ENCODE measurements at regions not wholly inside any gene's neighbourhood (a gene's known extent, or its start where the extent isn't known, plus 50 kb on each side); places are given as distances from the start of the nearest gene placed in this dataset.

- 83 to 90% methylated on average over 8 of the region's 8 CpGs for WGBS, 2 donors
- Histone ChIP-seq H3K4me3 (no peak overlapping the region), H3K27ac (no peak overlapping the region), H3K9me3 (no peaks in the 10 kb centered on the region), H3K36me3 (no peaks in the 10 kb centered on the region), H3K4me1 (no peaks in the 10 kb centered on the region), H3K27me3 (no peaks in the 10 kb centered on the region)
- TF ChIP-seq CTCF (IDR thresholded peaks at IDR 0.05) (no peak), EP300 (IDR thresholded peaks at IDR 0.05) (no peak), POLR2A (IDR thresholded peaks at IDR 0.05) (no peak)
- DNase-seq (ENCODE audit: low spot score in 2 of 2): no peak
These were observed 406.8 kb downstream of the TCERG1L start for GRCh38 chr10:130904676-130905075.

DNA sequence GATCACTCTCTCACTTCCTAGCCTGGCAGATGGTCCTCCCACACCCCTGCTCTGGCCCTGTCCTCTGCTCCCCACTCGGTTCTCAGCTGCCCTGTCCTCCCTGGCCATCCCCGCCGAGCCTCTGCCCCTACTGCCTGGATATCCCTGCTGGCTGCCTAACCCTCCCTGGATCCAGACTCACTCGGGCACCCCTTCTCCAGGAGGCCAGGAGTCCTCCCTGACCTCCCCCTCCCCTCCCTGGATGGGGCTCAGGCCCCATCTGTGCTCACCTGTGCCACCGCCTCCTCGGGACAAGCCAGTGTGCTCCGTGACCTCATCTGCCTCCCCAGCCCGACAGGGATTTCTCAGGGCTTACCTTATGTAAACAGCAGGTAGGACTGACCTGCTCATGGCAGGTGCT, 406.1 kb downstream of the TCERG1L start:
- WGBS, 2 donors: 86 to 88% methylated on average over 8 of the region's 8 CpGs
- Histone ChIP-seq H3K27me3 (no peaks in the 10 kb centered on the region), H3K27ac (no peak overlapping the region), H3K4me1 (no peaks in the 10 kb centered on the region), H3K4me3 (no peak overlapping the region), H3K36me3 (no peaks in the 10 kb centered on the region), H3K9me3 (no peaks in the 10 kb centered on the region)
- no peak for DNase-seq (ENCODE audit: low spot score in 2 of 2)
- TF ChIP-seq CTCF (IDR thresholded peaks at IDR 0.05): no peak
- TF ChIP-seq EP300 (IDR thresholded peaks at IDR 0.05): no peak
- TF ChIP-seq POLR2A (IDR thresholded peaks at IDR 0.05): no peak

DNA sequence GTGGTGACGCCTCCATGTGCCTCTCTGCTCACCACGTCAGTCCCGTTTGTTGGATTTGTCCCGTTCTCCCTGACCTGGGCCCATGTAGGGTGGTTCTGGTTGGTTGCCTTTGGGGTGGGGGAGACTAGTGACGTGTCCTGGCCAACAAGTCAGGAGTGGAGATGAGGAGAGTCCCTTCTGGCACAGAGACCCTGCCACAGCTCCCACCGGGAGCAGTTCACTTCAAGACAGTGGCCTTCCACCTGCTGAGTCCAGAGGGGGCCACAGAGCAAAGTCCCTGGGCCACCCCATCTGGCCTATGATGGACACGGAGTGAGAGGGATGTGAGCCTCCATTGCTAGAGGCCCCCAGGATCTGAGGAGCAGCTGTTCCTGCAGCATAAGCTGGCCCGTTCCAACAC, 405.6 kb downstream of the TCERG1L start:
- no peaks in the 10 kb centered on the region for H3K4me1 ChIP-seq
- TF ChIP-seq EP300 (IDR thresholded peaks at IDR 0.05) (no peak), CTCF (IDR thresholded peaks at IDR 0.05) (no peak), POLR2A (IDR thresholded peaks at IDR 0.05) (no peak)
- H3K9me3 ChIP-seq: peaks cover 0 to under 1% (median 0%) of the 10 kb centered on the region in 4 donors
- no peak overlapping the region for H3K27ac ChIP-seq
- WGBS, 2 donors: 71 to 74% methylated on average over 7 to 8 of the region's 8 CpGs
- DNase-seq (ENCODE audit: low spot score in 2 of 2): no peak
- H3K4me3 ChIP-seq: no peak overlapping the region
- H3K27me3 ChIP-seq: no peaks in the 10 kb centered on the region
- H3K36me3 ChIP-seq: no peaks in the 10 kb centered on the region

- 78 to 86% methylated on average over 2 of the region's 2 CpGs for WGBS, 2 donors
- DNase-seq (ENCODE audit: low spot score in 2 of 2): no peak
- Histone ChIP-seq H3K9me3 (peaks cover 0 to 13% (median 0%) of the 10 kb centered on the region in 4 donors), H3K27ac (no peak overlapping the region), H3K4me1 (no peaks in the 10 kb centered on the region), H3K36me3 (no peaks in the 10 kb centered on the region), H3K4me3 (no peak overlapping the region), H3K27me3 (no peaks in the 10 kb centered on the region)
- TF ChIP-seq CTCF (IDR thresholded peaks at IDR 0.05) (no peak), POLR2A (IDR thresholded peaks at IDR 0.05) (no peak), EP300 (IDR thresholded peaks at IDR 0.05) (no peak)
These were observed 400.7 kb downstream of the TCERG1L start for GRCh38 chr10:130910848-130911247.

GRCh38 chr10:130913844-130914243, 397.7 kb downstream of the TCERG1L start:
- H3K27ac ChIP-seq: no peak overlapping the region
- WGBS, 2 donors: 89 to 94% methylated on average over 2 to 3 of the region's 4 CpGs
- DNase-seq (ENCODE audit: low spot score in 2 of 2): no peak
- H3K9me3 ChIP-seq: peaks cover 0 to 21% (median 0%) of the 10 kb centered on the region in 4 donors
- H3K4me1 ChIP-seq: no peaks in the 10 kb centered on the region
- TF ChIP-seq CTCF (IDR thresholded peaks at IDR 0.05) (no peak), POLR2A (IDR thresholded peaks at IDR 0.05) (no peak), EP300 (IDR thresholded peaks at IDR 0.05) (no peak)
- no peaks in the 10 kb centered on the region for H3K36me3 ChIP-seq
- no peak overlapping the region for H3K4me3 ChIP-seq
- no peaks in the 10 kb centered on the region for H3K27me3 ChIP-seq
